ENCODE measurements at regions not wholly inside any gene's neighbourhood (a gene's known extent, or its start where the extent isn't known, plus 50 kb on each side); places are given as distances from the start of the nearest gene placed in this dataset.
"Not testable (repeated sequence)": the region's sequence is repeated elsewhere in the genome, so short reads cannot be mapped to it uniquely, and the experiment has no call there.

DNA sequence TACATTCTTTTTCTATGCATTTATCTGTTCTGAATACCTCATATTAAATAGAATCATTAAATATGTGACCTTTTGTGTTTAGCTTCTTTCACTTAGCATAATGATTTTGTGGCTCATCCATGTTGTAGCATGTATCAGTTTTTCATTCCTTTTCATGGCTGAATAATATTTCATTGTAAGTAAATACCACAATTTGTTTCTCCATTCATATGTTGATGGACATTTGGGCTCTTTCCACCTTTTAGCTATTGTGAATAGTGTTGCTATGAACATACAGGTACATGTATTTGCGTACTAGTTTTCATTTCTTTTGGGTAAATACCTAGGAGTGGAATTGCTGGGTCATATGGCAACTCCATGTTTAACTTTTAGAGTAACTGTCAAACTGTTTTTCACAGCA lies 85.1 kb downstream of the GNL3L start:
- H3K9me3 Mint-ChIP-seq, result peaks cover 14% of the 10 kb centered on the region
- H3K27me3 Mint-ChIP-seq, result no peaks in the 10 kb centered on the region
- no peak overlapping the region for H3K4me3 Mint-ChIP-seq
- peaks cover 4% of the 10 kb centered on the region for H3K4me1 Mint-ChIP-seq (ENCODE audit: low read depth)
- H3K36me3 Mint-ChIP-seq (ENCODE audit: low read depth), result peaks cover 30% of the 10 kb centered on the region
- no peak overlapping the region for H3K27ac Mint-ChIP-seq

DNA sequence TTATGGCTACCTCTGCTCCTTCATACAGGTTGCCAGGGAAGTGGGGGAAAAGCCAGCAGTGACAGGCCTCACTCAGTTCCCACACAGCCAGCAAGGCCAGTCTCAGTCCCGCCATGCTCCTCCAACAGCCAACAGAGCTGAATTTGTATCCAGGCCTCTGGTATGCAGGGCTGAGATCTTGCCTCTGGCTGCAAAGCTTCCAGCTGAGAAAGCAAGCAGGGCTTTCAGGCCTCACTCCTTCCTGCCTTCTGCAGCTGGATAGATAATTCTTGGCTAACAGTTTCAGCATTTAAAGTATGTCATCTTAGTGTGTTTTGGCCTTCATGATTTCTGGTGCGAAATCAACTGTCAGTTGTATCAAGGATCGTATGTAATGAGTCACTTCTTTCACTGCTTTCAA lies 103.6 kb downstream of the GNL3L start:
- no peak overlapping the region for H3K27ac Mint-ChIP-seq
- H3K4me1 Mint-ChIP-seq (ENCODE audit: low read depth), result peaks cover under 1% of the 10 kb centered on the region
- no peaks in the 10 kb centered on the region for H3K36me3 Mint-ChIP-seq (ENCODE audit: low read depth)
- H3K27me3 Mint-ChIP-seq, result no peaks in the 10 kb centered on the region
- no peak overlapping the region for H3K4me3 Mint-ChIP-seq
- H3K9me3 Mint-ChIP-seq, result peaks cover 18% of the 10 kb centered on the region

DNA sequence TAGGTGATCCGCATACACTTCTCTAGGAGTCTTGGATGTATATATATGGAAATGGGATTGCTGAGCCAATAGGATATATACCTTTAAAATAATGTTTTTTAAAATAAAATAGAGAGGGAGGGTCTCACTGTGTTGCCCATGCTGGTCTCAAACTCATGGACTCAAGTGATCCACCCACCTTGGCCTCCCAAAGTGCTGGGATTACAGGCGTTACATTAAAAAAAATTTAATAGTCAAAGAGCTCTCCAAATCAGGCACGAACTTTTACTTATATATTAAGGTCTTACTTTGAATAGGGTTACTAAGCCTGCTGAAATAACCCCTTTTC lies 109.0 kb downstream of the GNL3L start:
- Mint-ChIP-seq H3K4me3 (peak overlapping the region; percentile 87), H3K4me1 (ENCODE audit: low read depth) (peaks cover 13% of the 10 kb centered on the region), H3K27me3 (no peaks in the 10 kb centered on the region), H3K36me3 (ENCODE audit: low read depth) (no peaks in the 10 kb centered on the region), H3K27ac (peak overlapping the region; percentile 96), H3K9me3 (peaks cover 5% of the 10 kb centered on the region)

DNA sequence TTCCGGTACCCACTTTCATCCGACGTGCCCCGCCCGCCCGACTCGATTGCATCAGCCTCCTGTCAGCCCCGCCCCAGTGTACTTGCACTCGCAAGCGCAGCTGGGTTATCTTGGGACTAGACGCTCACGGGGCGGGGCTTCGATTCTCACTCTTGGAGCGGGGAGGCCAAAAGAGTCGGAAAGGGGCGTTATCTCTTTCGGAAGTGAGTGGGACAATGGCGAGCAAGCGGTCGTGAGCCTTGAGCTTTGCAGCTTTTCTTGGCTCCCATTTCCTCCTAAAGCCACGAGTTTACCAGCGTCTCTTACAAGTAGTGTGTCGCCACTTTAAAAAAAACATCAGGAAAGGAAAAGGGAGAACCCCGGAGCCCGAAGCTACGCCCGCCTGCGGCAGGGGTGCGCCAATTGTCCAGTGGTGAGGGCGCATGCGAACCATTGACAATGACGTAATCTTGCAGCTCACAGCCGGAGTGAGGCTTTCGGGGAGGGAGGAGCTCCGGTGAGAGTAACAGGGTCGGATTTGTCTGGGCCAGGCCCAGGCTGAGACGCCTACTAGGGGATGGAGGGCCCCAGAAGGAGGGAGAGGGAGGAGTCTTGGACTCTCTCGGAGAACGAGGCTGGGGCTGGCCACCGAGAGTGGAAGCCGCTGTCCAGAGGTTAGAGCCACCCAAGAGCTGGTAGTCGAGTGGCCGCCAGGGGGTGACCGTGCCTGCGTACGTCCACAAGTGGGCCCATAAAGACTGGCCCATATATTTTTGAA lies 109.5 kb downstream of the GNL3L start:
- H3K9me3 Mint-ChIP-seq, result peaks cover 5% of the 10 kb centered on the region
- H3K36me3 Mint-ChIP-seq (ENCODE audit: low read depth), result no peaks in the 10 kb centered on the region
- peak overlapping the region; percentile 87 for H3K4me3 Mint-ChIP-seq
- H3K27ac Mint-ChIP-seq, result peak overlapping the region; percentile 96
- H3K27me3 Mint-ChIP-seq, result no peaks in the 10 kb centered on the region
- peaks cover 13% of the 10 kb centered on the region for H3K4me1 Mint-ChIP-seq (ENCODE audit: low read depth)

DNA sequence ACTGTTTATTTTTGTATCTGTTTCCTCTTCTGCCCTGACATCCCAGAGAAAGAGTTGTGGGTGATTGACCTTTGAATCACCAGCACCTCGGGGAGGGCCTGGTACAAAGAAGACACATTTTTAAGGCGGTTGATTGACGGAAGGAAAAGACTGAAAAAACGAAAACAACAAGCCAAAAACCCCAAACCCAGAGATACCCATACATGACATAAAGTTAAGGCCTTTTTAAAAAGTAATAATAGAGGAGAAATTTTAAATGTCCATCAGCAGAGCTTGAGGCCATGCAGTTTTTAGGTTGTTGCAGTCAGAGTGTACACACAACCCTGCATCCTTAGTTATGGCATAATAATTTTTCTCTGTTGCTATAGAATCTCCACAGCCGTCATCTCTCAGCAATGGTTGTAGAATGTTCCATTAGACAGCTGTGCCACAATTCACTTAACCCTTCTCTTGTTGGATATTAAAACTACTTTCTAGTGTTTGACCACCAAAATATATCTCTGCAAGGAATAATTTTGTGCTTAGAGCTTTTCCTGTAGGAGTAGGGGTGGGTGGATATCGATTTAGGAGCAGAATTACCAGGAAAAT lies 110.2 kb downstream of the GNL3L start:
- Mint-ChIP-seq H3K27ac (peak overlapping the region; percentile 96), H3K4me1 (ENCODE audit: low read depth) (peaks cover 13% of the 10 kb centered on the region), H3K4me3 (peak overlapping the region; percentile 87), H3K9me3 (peaks cover 2% of the 10 kb centered on the region), H3K36me3 (ENCODE audit: low read depth) (no peaks in the 10 kb centered on the region), H3K27me3 (no peaks in the 10 kb centered on the region)

DNA sequence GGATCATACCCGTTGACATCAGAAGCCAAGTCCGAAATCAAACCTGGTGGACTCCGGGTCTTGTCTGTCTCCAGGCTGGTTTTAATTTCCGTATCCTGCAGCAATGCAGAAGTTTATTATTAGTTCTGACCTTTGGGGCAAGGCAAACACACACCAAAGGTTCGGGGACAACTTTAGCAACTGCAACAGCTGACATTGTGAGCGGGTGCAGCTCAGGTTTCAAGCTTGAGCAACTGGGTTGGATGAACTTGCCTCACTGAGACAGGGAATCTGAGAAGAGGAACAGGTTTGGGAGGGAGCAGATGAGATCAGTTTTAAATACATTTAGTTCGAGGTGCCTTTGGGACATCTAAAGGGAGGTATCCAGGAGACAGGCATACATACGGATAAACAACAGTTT lies 110.7 kb downstream of the GNL3L start:
- Mint-ChIP-seq H3K36me3 (ENCODE audit: low read depth) (no peaks in the 10 kb centered on the region), H3K9me3 (no peaks in the 10 kb centered on the region), H3K27ac (peak overlapping the region; percentile 96), H3K27me3 (no peaks in the 10 kb centered on the region), H3K4me3 (no peak overlapping the region), H3K4me1 (ENCODE audit: low read depth) (peaks cover 13% of the 10 kb centered on the region)

DNA sequence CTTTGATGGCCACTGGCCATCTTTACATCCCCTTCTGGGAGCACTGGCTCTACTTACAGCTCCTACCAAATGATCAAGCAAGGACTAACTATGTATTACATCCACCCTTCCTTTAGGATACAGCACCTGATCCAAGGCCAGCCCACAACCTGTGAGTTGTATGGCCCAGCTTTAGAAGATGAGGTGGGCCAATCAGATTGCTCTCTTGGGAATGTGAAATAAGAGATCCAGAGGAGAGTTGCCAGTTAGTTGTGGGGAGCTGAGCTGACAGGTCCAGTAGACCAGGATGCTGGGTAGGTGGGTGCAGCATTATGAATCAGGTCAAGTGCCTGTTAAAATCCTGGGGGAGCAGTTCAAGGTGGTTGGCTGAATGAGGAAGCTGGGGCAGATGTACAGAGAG lies 111.5 kb downstream of the GNL3L start:
- H3K27me3 Mint-ChIP-seq, result no peaks in the 10 kb centered on the region
- no peak overlapping the region for H3K27ac Mint-ChIP-seq
- no peak overlapping the region for H3K4me3 Mint-ChIP-seq
- H3K4me1 Mint-ChIP-seq (ENCODE audit: low read depth), result peaks cover 13% of the 10 kb centered on the region
- H3K9me3 Mint-ChIP-seq, result no peaks in the 10 kb centered on the region
- no peaks in the 10 kb centered on the region for H3K36me3 Mint-ChIP-seq (ENCODE audit: low read depth)

DNA sequence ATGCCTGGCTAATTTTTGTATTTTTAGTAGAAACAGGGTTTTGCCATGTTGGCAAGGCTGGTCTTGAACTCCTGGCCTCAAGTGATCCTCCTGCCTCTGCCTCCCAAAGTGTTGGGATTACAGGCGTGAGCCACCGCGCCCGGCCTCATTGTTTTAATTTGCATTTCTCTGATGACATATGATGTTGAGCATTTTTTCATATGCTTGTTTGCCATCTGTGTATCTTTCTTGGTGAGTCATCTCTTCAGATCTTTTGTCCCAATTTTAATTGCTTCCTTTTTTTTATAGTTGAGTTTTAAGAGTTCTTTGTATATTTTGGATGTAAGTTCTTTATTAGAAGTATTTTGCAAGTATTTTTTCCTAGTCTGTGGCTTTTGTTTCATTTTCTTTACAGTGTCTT lies 117.6 kb downstream of the GNL3L start:
- H3K36me3 Mint-ChIP-seq (ENCODE audit: low read depth); H3K4me3 Mint-ChIP-seq; H3K27me3 Mint-ChIP-seq; H3K4me1 Mint-ChIP-seq (ENCODE audit: low read depth); H3K9me3 Mint-ChIP-seq; H3K27ac Mint-ChIP-seq: not testable (repeated sequence)

DNA sequence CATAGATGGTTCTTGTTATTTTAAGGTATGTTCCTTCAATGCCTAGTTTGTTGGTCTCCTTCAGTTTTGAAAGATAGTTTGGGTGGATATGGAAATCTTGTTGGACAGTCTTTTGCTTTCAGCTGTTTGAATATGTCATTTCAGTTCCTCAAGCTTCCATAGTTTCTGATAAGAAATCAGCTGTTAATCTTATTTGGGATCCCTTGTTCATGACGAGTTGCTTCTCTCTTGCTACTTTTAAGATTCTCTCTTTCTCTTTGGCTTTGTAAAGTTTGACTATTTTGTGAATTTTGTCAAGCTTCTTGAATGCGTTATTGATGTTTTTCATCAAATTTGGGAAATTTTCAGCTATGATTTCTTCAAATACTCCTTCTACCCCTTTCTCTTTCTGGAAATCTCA lies 129.5 kb downstream of the GNL3L start:
- peaks cover 4% of the 10 kb centered on the region for H3K9me3 Mint-ChIP-seq
- H3K4me3 Mint-ChIP-seq, result no peak overlapping the region
- H3K36me3 Mint-ChIP-seq (ENCODE audit: low read depth), result no peaks in the 10 kb centered on the region
- H3K27me3 Mint-ChIP-seq, result no peaks in the 10 kb centered on the region
- no peaks in the 10 kb centered on the region for H3K4me1 Mint-ChIP-seq (ENCODE audit: low read depth)
- no peak overlapping the region for H3K27ac Mint-ChIP-seq

DNA sequence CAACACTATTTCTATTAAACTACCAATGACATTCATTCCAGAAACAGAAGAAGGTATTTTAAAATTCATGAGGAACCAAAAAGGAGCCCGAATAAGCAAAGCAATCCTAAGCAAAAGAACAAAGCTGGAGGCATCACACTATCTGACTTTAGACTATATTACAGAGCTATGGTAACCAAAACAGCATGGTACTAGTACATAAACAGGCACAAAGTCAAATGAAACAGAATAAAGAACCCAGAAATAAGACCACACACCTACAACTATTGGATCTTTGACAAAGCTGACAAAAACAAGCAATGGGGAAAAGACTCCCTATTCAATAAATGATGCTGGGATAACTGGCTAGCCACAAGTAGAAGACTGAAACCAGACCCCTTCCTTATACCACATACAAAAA lies 122.3 kb downstream of the ITIH6 start:
- peaks cover 13% of the 10 kb centered on the region for H3K9me3 Mint-ChIP-seq
- no peak overlapping the region for H3K4me3 Mint-ChIP-seq
- peaks cover 11% of the 10 kb centered on the region for H3K27me3 Mint-ChIP-seq
- H3K4me1 Mint-ChIP-seq (ENCODE audit: low read depth), result no peaks in the 10 kb centered on the region
- H3K36me3 Mint-ChIP-seq (ENCODE audit: low read depth), result no peaks in the 10 kb centered on the region
- H3K27ac Mint-ChIP-seq, result no peak overlapping the region

DNA sequence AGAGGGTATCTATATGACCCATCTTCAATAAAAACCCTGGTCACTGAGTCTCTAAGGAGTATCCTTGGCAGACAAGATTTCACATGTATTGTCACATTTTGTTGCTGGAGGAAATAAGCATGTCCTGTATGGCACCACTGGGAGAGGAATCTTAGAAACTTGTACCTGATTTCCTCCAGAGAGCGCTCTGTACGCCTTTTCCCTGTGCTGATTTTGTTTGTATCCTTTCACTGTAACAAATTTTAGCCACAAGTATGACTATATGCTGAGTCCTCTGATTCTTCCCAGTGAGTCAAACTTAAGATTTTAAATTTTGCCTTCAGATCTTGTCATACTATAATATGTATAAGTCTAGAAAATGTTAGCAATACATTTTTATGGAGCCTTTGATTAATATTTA lies 102.8 kb downstream of the ITIH6 start:
- Mint-ChIP-seq H3K9me3 (peaks cover 4% of the 10 kb centered on the region), H3K27ac (no peak overlapping the region), H3K36me3 (ENCODE audit: low read depth) (no peaks in the 10 kb centered on the region), H3K4me1 (ENCODE audit: low read depth) (no peaks in the 10 kb centered on the region), H3K4me3 (no peak overlapping the region), H3K27me3 (no peaks in the 10 kb centered on the region)

DNA sequence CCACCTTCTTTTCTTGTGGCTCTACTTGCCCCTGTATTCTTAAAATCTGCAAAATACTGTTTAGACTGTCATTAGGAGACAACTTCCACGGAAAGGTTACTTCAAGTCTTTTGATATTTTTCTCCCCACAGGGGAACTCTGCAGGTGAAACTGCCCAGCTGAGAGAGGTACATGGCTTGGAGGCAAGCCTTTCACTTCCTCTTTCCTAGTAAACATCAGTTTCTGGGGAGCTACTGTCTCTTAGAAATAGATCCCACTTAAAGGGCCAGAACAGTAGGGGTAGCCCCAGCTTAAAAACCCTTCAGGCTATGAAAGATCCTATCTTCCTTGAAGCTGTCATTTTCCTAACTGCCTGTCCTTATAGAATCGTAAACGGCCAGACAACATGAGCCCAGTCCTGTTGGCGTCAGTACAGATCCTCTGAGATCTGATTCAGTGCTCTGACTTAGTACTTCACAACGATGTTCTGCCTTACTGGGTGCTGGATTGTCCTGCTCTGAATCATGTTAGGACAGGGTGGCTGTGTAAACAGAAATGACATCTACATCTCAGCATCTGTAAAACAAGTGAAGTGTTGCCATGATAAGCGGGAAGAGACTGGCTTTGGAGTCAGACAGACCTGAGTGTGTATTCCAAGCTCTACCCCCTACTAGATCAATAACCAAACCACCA lies 102.1 kb downstream of the ITIH6 start:
- H3K27me3 Mint-ChIP-seq, result no peaks in the 10 kb centered on the region
- H3K9me3 Mint-ChIP-seq, result peaks cover 4% of the 10 kb centered on the region
- H3K4me1 Mint-ChIP-seq (ENCODE audit: low read depth), result no peaks in the 10 kb centered on the region
- H3K4me3 Mint-ChIP-seq, result no peak overlapping the region
- H3K27ac Mint-ChIP-seq, result no peak overlapping the region
- no peaks in the 10 kb centered on the region for H3K36me3 Mint-ChIP-seq (ENCODE audit: low read depth)

Measured in stimulated activated naive CD8-positive, alpha-beta T cell treated with anti-CD3 and anti-CD28 coated beads, Interleukin-15, Interleukin-2, amounts not matched to agents 100 ng/mL and 50 ng/mL, for 24 hours (primary cell).